ENCODE measurements at regions not wholly inside any gene's neighbourhood (a gene's known extent, or its start where the extent isn't known, plus 50 kb on each side); places are given as distances from the start of the nearest gene placed in this dataset.
"Not testable (repeated sequence)": the region's sequence is repeated elsewhere in the genome, so short reads cannot be mapped to it uniquely, and the experiment has no call there.

- no peaks in the 10 kb centered on the region for H3K9me3 ChIP-seq (ENCODE audit: control insufficient read depth, low read length)
- H3K4me1 ChIP-seq (ENCODE audit: control insufficient read depth, insufficient read depth, low read length, poor library complexity, severe bottlenecking): no peaks in the 10 kb centered on the region
- H3K36me3 ChIP-seq (ENCODE audit: control insufficient read depth, insufficient read depth, low read length): no peaks in the 10 kb centered on the region
- H3K4me3 ChIP-seq (ENCODE audit: insufficient read depth, low read depth, low read length, poor library complexity, severe bottlenecking): no peak overlapping the region
- H3K27me3 ChIP-seq (replicated peaks; ENCODE audit: control insufficient read depth, insufficient read depth, low read length, poor library complexity, severe bottlenecking): no peaks in the 10 kb centered on the region
- no peak overlapping the region for H3K27ac ChIP-seq (ENCODE audit: insufficient read depth, low read length, poor library complexity, severe bottlenecking)
- DNase-seq: no peak
Observed at GRCh38 chr14:21912367-21912766, 238.7 kb upstream of the OR4E1 start.

GRCh38 chr14:21911877-21912276 is 238.3 kb upstream of the OR4E1 start:
- Histone ChIP-seq H3K9me3 (ENCODE audit: control insufficient read depth, low read length) (no peaks in the 10 kb centered on the region), H3K27ac (ENCODE audit: insufficient read depth, low read length, poor library complexity, severe bottlenecking) (no peak overlapping the region)
- DNase-seq: no peak

GRCh38 chr14:21910260-21910659 is 236.6 kb upstream of the OR4E1 start:
- DNase-seq: no peak
- Histone ChIP-seq H3K4me3 (ENCODE audit: insufficient read depth, low read depth, low read length, poor library complexity, severe bottlenecking) (no peak overlapping the region), H3K27ac (ENCODE audit: insufficient read depth, low read length, poor library complexity, severe bottlenecking) (no peak overlapping the region), H3K36me3 (ENCODE audit: control insufficient read depth, insufficient read depth, low read length) (no peaks in the 10 kb centered on the region), H3K4me1 (ENCODE audit: control insufficient read depth, insufficient read depth, low read length, poor library complexity, severe bottlenecking) (no peaks in the 10 kb centered on the region), H3K27me3 (replicated peaks; ENCODE audit: control insufficient read depth, insufficient read depth, low read length, poor library complexity, severe bottlenecking) (no peaks in the 10 kb centered on the region), H3K9me3 (ENCODE audit: control insufficient read depth, low read length) (no peaks in the 10 kb centered on the region)

More at GRCh38 chr14:21911877-21912276, 238.3 kb upstream of the OR4E1 start:
- Histone ChIP-seq H3K4me1 (ENCODE audit: control insufficient read depth, insufficient read depth, low read length, poor library complexity, severe bottlenecking) (no peaks in the 10 kb centered on the region), H3K4me3 (ENCODE audit: insufficient read depth, low read depth, low read length, poor library complexity, severe bottlenecking) (no peak overlapping the region), H3K27me3 (replicated peaks; ENCODE audit: control insufficient read depth, insufficient read depth, low read length, poor library complexity, severe bottlenecking) (no peaks in the 10 kb centered on the region), H3K36me3 (ENCODE audit: control insufficient read depth, insufficient read depth, low read length) (no peaks in the 10 kb centered on the region)

GRCh38 chr14:21902561-21903181 is 229.1 kb upstream of the OR4E1 start:
- Histone ChIP-seq H3K4me3 (ENCODE audit: insufficient read depth, low read depth, low read length, poor library complexity, severe bottlenecking) (no peak overlapping the region), H3K9me3 (ENCODE audit: control insufficient read depth, low read length) (no peaks in the 10 kb centered on the region), H3K4me1 (ENCODE audit: control insufficient read depth, insufficient read depth, low read length, poor library complexity, severe bottlenecking) (no peaks in the 10 kb centered on the region), H3K27ac (ENCODE audit: insufficient read depth, low read length, poor library complexity, severe bottlenecking) (no peak overlapping the region), H3K27me3 (replicated peaks; ENCODE audit: control insufficient read depth, insufficient read depth, low read length, poor library complexity, severe bottlenecking) (no peaks in the 10 kb centered on the region), H3K36me3 (ENCODE audit: control insufficient read depth, insufficient read depth, low read length) (no peaks in the 10 kb centered on the region)
- DNase-seq: peak in 1 of 3 donors; percentile 12

GRCh38 chr14:21894898-21895194 is 221.2 kb upstream of the OR4E1 start:
- not testable (repeated sequence) for H3K4me3 ChIP-seq (ENCODE audit: insufficient read depth, low read depth, low read length, poor library complexity, severe bottlenecking); H3K4me1 ChIP-seq (ENCODE audit: control insufficient read depth, insufficient read depth, low read length, poor library complexity, severe bottlenecking); H3K9me3 ChIP-seq (ENCODE audit: control insufficient read depth, low read length); DNase-seq; H3K27me3 ChIP-seq (replicated peaks; ENCODE audit: control insufficient read depth, insufficient read depth, low read length, poor library complexity, severe bottlenecking); H3K36me3 ChIP-seq (ENCODE audit: control insufficient read depth, insufficient read depth, low read length)
- peak overlapping the region; percentile 32 for H3K27ac ChIP-seq (ENCODE audit: insufficient read depth, low read length, poor library complexity, severe bottlenecking)

- Histone ChIP-seq H3K4me3 (ENCODE audit: insufficient read depth, low read depth, low read length, poor library complexity, severe bottlenecking) (no peak overlapping the region), H3K36me3 (ENCODE audit: control insufficient read depth, insufficient read depth, low read length) (no peaks in the 10 kb centered on the region), H3K27me3 (replicated peaks; ENCODE audit: control insufficient read depth, insufficient read depth, low read length, poor library complexity, severe bottlenecking) (no peaks in the 10 kb centered on the region), H3K27ac (ENCODE audit: insufficient read depth, low read length, poor library complexity, severe bottlenecking) (peak overlapping the region; percentile 32), H3K9me3 (ENCODE audit: control insufficient read depth, low read length) (no peaks in the 10 kb centered on the region), H3K4me1 (ENCODE audit: control insufficient read depth, insufficient read depth, low read length, poor library complexity, severe bottlenecking) (peaks cover 3% of the 10 kb centered on the region)
- peak; percentile 4 to 27 (median 17) for DNase-seq
Observed at GRCh38 chr14:21894003-21894897, 220.6 kb upstream of the OR4E1 start.

- no peak for DNase-seq
- H3K4me1 ChIP-seq (ENCODE audit: control insufficient read depth, insufficient read depth, low read length, poor library complexity, severe bottlenecking): peaks cover 7% of the 10 kb centered on the region
- no peaks in the 10 kb centered on the region for H3K36me3 ChIP-seq (ENCODE audit: control insufficient read depth, insufficient read depth, low read length)
- H3K9me3 ChIP-seq (ENCODE audit: control insufficient read depth, low read length): no peaks in the 10 kb centered on the region
- H3K4me3 ChIP-seq (ENCODE audit: insufficient read depth, low read depth, low read length, poor library complexity, severe bottlenecking): no peak overlapping the region
- no peak overlapping the region for H3K27ac ChIP-seq (ENCODE audit: insufficient read depth, low read length, poor library complexity, severe bottlenecking)
- no peaks in the 10 kb centered on the region for H3K27me3 ChIP-seq (replicated peaks; ENCODE audit: control insufficient read depth, insufficient read depth, low read length, poor library complexity, severe bottlenecking)
Observed at GRCh38 chr14:21891921-21892320, 218.3 kb upstream of the OR4E1 start.

GRCh38 chr14:21884995-21885394 is 211.4 kb upstream of the OR4E1 start:
- no peak overlapping the region for H3K4me3 ChIP-seq (ENCODE audit: insufficient read depth, low read depth, low read length, poor library complexity, severe bottlenecking)
- H3K36me3 ChIP-seq (ENCODE audit: control insufficient read depth, insufficient read depth, low read length): no peaks in the 10 kb centered on the region
- H3K27me3 ChIP-seq (replicated peaks; ENCODE audit: control insufficient read depth, insufficient read depth, low read length, poor library complexity, severe bottlenecking): no peaks in the 10 kb centered on the region
- no peak for DNase-seq
- H3K27ac ChIP-seq (ENCODE audit: insufficient read depth, low read length, poor library complexity, severe bottlenecking): no peak overlapping the region
- peaks cover 4% of the 10 kb centered on the region for H3K4me1 ChIP-seq (ENCODE audit: control insufficient read depth, insufficient read depth, low read length, poor library complexity, severe bottlenecking)
- no peaks in the 10 kb centered on the region for H3K9me3 ChIP-seq (ENCODE audit: control insufficient read depth, low read length)

GRCh38 chr14:21882226-21882625 is 208.6 kb upstream of the OR4E1 start:
- Histone ChIP-seq H3K4me3 (ENCODE audit: insufficient read depth, low read depth, low read length, poor library complexity, severe bottlenecking) (no peak overlapping the region), H3K4me1 (ENCODE audit: control insufficient read depth, insufficient read depth, low read length, poor library complexity, severe bottlenecking) (no peaks in the 10 kb centered on the region), H3K36me3 (ENCODE audit: control insufficient read depth, insufficient read depth, low read length) (no peaks in the 10 kb centered on the region), H3K27me3 (replicated peaks; ENCODE audit: control insufficient read depth, insufficient read depth, low read length, poor library complexity, severe bottlenecking) (no peaks in the 10 kb centered on the region), H3K27ac (ENCODE audit: insufficient read depth, low read length, poor library complexity, severe bottlenecking) (no peak overlapping the region), H3K9me3 (ENCODE audit: control insufficient read depth, low read length) (no peaks in the 10 kb centered on the region)
- no peak for DNase-seq

- no peak overlapping the region for H3K4me3 ChIP-seq (ENCODE audit: insufficient read depth, low read depth, low read length, poor library complexity, severe bottlenecking)
- H3K27ac ChIP-seq (ENCODE audit: insufficient read depth, low read length, poor library complexity, severe bottlenecking): no peak overlapping the region
- H3K36me3 ChIP-seq (ENCODE audit: control insufficient read depth, insufficient read depth, low read length): no peaks in the 10 kb centered on the region
- H3K9me3 ChIP-seq (ENCODE audit: control insufficient read depth, low read length): no peaks in the 10 kb centered on the region
- H3K27me3 ChIP-seq (replicated peaks; ENCODE audit: control insufficient read depth, insufficient read depth, low read length, poor library complexity, severe bottlenecking): no peaks in the 10 kb centered on the region
- no peaks in the 10 kb centered on the region for H3K4me1 ChIP-seq (ENCODE audit: control insufficient read depth, insufficient read depth, low read length, poor library complexity, severe bottlenecking)
- no peak for DNase-seq
Observed at GRCh38 chr14:21880918-21881317, 207.3 kb upstream of the OR4E1 start.

Measured in effector memory CD4-positive, alpha-beta T cell (primary cell).